ENCODE measurements at regions not wholly inside any gene's neighbourhood (a gene's known extent, or its start where the extent isn't known, plus 50 kb on each side); places are given as distances from the start of the nearest gene placed in this dataset.

DNA sequence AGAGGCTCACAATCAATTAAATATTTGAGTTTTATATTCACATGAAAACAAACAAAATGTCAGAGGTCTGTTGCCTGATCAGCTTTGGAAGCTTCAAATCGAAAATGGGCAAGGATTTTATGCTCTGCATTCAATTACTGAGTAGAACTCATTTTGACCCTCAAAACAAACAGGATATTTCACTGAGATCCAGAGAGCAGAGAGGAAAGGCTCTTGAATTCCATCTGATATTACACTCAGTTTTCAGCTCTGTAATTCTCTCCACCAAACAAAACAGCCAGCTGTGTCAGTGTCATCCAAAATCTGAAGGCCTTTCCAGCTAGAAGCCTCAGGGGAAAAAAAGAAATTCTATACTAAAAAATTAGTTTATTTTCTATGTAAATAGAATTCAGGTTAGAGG lies 128.6 kb upstream of the FLRT2 start:
- no peak for DNase-seq

DNA sequence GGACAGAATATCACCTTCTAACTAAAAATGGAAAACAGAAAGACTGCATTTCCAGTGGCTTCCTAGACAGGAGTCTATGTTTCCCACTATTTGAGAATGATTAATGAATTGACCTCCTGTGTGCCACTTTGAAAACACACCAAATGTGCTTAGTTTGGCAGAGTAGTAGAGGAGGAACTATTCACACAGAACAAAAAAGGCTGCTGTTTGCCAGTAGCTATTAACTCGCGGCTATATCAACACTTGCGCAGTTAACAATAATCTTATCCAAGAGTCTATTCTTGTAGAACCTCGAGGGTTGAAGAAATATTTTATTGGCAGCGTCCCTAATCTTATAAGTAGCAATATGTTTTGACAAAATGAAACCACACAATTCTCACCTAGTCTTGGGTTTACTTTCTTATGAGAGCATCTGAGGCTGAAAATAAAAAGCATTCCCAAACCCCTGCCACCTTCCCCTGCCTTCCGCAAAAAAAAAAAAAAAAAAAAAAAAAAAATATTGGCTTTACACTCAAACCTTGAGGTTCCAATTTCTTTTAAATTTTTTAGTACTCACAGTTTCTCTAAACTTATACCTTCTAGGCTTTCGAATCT lies 127.3 kb upstream of the FLRT2 start:
- no peak for DNase-seq

DNA sequence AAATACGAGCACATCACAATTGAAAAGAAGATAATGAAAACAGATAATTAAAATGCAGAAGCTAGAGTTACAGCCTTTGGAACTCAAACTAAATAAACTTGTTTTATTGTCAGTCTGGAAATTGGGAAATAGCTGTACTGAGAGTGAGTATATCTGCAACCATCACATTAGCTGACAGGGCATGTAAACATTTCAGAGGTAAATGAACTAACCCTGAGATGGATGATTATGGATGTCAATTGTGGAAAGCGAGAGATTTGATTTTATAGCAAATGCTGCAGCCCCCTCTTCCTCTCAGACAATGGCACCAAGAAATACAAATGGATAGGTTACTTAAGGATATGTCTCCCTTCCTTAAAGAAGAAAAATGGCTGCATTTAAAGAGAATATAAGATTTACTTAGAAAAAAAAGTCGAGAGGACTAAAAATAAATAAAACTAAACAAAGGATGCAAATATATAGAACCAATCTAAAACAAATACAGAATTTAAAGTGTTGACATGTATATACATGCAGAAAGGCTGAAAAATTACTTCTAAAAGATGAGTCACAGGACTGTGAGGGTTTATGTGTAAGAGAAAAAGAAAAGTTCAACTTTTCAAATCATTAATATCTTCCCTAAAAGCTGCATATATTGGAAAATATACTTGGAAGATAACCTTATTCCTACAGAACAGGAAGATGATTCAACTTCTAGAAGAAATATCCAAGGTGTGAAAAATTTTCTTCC lies 120.3 kb upstream of the FLRT2 start:
- no peak for DNase-seq

DNA sequence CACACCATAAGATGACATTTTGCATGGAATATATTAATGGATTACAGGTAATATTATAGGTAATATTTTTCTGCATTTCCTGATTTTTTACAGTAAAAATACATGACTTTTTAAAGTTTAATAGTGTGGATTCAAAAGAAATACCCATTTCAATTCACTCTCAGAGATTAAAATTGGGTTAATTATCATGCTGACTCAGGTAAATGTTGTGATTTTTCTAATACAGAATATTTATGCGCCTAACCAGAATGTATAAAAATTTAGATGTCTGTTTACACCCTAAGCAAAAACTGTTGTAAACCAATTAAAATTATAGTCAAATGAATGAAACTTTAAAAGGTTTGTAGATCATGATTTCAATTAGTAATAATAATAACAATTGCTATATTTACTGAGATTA lies 117.2 kb upstream of the FLRT2 start:
- DNase-seq: no peak

DNA sequence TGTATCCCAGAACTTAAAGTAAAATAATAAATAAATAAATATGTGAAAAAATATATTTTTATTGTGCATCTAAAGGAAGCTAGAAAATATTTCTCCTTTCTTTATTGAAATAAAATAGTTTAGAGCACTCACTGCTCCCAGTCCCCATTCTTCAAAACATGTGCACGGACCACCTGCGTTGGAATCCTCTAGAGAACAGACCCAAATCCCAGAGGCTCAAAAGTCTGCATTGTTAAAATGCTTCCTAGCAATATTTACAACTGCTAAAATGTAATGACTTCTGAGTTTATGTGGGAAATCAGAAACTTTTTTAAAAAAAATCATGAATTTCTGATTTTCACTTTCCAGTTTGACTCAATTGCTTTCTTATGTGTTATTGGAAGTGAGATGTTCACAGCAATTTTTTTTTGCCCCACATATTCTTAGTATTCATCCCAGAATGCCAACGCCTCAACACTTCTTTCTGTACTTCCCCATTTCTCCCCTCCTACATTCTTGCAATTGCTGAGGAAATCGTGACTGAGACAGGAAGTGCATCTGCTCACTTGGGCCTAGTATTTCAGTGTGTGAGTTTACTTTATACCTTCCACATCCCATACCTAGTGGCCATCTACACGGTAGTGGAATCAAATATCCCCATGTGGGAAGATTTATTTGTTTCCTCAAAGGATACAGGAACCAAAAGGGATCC lies 116.0 kb upstream of the FLRT2 start:
- no peak for DNase-seq

DNA sequence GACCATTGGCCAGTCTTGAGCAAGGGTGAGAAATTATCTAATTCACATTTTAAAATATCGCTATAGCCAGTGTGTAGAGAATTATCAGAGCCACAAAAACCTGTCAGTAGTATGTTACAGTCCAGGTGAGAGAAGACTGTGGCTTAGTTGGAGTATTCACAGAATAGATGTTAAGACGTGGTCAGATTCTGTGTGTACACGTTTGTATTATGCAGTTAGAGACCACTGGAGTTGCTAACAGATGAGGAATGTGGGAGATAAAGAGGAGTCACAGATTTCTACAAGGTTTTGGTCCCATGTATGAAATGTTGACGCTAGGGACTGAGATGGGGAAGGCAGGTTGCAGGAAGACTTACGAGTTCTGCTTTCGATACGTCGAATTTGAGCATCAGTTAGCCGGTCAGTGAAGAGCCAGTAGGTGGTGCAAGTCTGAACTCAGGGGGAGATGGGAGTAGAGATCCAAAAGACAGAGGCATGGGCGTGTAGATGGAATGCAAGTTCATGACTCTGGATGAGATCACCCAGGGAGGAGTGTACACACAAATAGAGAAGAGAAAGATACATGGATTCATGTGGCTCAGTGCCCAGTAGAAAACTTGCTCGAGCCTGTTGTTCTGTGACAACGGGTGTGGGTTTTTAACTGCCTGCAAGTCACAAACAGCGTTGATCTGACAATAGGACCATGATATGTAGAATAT lies 114.8 kb upstream of the FLRT2 start:
- DNase-seq: no peak

DNA sequence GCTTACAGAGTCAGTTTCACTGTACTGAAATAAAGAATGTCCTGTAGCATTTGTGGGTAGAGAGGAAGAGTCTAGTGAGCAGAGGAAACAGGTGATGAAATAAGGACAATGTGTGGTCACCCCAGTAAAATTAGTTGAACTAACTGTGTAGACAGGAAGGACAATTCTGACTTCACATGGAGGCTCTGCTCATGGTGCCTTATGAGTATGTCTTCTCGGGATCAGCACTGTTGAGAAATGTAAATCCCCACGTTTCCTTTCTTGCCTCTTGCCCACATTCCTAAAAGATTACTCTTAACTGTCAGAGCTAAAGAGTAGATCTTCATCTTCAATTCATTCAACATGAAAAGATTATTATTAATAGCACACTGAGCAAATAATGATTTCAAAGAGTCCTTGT lies 113.2 kb upstream of the FLRT2 start:
- DNase-seq: no peak

DNA sequence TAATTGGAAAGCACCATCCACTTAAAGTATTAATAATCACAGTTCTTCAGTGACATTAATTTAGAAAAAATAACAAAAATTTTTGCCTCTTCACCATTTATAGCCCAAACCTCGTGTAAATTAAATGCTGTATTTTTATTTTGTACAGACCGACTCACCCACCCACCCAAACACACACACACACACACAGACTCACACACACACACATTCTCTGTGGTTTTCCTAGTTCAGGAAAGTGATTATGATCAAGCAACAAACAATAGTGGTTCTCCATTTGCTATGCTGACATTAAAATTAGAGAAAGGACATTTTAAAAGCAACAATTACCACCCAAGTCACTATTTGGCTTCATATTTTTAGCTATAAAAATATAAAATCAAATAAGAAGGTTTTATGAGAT lies 112.5 kb upstream of the FLRT2 start:
- DNase-seq: no peak

DNA sequence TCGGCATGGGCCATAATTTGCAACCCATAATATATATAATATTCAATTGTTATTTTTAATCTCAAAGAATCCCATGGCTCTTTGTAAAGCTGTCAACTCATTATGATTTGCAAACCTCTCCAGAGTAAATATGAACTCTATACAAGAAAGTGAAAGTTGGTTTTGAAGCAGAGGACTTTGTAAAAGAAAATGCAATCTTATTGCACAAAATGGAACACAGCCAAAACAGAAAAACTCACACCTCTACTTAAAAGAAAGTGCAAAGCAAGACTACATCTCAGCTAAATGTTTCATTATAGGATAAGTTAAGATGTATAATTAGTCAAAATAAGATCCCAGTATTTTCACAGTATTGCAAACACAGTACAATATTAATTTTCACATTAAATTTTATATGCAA lies 111.2 kb upstream of the FLRT2 start:
- no peak for DNase-seq

DNA sequence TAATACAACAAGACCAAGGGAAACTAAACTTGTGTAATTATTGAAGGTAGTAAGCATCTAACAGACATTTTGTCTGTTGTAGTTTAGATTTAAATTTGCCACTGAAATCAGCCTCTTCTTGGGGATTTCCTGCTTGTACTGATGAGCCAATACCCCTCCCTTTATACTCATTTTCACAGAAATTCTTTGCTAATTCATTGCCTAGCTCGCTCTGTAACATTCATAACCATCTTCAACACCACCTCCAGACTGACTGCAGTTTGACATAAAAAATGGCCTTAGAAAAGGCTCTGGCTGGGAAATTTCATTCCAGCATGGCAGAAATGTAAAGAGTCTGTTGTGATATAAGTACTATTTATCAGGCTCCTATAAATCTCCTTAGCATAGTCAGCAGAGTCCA lies 109.7 kb upstream of the FLRT2 start:
- no peak for DNase-seq

DNA sequence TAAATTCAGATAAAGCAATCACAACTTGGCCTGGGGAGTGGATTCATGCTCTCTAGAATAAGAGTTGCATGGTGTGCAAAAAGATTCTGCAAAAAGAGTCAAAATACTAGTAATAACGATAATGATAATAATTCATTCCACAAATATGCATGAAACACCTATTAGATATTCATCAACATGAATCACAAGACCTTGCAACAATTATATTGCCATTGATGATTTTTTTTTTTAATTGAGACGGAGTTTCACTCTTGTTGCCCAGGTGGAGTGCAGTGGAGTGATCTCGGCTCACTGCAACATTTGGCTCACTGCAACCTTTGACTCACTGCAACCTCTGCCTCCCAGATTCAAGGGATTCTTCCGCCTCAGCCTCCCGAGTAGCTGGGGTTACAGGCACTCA lies 109.2 kb upstream of the FLRT2 start:
- no peak for DNase-seq

DNA sequence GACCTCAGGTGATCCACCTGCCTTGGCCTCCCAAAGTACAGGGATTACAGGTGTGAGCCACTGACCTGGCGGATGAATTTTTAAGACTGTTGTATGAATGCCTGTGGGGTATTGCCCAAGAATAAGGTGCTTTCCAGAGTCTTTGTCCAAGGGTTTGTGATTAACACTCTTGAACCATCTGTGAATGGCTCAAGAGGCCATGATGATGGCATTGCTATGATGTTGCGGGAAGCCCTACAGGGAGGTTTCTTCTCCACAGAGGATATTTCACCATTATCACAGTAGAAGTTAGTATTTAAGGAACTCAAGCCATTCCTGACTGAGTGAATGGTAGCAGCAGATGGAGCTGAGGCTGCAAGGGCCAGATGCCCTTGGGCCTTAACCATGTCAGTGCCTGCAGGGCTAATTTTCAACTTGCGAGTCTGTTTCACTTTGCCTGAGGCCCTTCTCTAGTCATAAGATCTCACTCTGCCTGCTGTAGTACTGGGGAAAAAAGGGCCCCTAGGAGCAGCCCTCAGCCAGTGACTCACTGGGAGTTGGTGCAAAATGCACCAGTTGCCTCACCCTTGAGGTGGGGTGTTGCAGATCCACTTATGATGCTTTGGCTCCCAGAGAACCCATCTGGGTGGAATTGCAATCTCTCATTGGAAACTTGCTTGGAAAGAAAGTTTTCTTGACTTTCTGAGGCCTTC lies 108.6 kb upstream of the FLRT2 start:
- DNase-seq: no peak

DNA sequence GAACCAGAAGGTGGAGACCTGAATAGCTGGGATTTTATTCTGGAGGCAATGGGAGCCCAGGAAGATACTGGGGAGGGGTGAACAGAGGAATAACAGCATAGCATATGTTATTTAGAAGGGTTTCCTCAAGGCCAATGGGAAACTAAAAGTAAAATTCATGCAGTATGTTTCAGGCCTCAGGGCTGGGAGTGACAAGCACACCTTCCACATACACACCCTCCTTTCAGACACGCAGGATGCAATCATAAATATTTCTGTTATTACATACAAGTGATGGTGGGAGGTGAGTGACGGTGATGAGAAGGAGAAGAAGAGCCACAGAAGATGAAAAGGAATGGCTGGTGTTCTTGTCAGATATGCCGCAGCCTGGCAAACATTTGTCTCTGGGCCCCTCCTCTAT lies 106.1 kb upstream of the FLRT2 start:
- DNase-seq: no peak

DNA sequence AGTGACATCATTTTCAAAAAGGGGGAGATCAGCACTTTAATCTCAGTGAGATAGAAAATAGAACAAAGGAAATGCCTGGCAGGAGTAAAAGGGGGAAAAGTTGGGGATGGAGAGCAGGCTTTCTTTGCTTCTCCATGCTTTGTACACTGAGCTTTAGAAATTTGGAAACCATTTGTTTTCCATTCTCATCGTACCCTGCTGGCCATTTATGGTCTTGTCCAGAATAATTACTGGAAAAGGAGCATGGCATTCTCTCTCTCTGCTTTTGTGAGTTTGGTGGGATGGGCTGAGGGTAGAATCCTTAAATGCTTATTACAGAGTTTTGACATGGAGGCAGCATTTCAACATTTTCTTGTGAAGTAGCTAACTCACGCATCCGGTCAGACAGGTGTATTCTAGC lies 104.4 kb upstream of the FLRT2 start:
- no peak for DNase-seq

DNA sequence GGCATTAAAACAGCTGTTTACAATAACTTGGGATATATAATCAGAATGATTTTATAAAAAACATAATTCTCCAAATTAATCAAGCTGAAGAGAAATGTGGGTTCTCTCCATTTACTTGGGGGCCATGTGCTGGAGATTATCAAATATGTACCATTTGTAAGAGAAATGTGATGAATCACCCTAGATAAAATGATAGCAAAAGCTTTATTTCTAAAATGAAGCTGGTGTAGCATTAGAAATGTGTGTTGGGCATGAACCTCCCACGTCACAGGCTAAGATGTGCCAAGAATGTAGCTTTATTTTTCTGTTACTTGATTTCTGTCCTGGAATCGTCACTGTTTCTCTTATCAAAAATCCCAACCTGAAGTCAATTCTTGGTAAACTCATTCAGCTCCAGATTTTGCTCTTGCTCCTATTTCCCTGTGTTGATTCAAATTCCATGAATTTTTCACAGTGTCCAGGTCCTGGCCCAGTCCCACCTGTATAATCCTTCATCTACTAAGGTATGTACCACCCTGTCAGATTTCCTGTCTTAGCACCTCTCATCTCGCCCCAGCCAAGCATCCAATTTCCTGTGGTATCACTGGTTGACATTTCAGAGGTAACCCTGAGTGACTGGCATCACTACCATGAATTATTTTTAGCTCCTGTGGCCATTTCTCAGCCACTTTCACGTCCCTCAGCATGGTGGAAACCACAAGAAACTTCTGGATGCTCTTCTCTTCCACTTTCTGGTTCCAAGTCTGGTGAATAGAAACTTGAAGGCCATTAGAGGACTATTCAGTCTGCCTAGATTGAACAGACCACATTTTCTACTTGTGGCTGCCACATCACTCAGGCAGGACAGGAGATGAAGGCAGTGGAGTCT lies 103.6 kb upstream of the FLRT2 start:
- no peak for DNase-seq

DNA sequence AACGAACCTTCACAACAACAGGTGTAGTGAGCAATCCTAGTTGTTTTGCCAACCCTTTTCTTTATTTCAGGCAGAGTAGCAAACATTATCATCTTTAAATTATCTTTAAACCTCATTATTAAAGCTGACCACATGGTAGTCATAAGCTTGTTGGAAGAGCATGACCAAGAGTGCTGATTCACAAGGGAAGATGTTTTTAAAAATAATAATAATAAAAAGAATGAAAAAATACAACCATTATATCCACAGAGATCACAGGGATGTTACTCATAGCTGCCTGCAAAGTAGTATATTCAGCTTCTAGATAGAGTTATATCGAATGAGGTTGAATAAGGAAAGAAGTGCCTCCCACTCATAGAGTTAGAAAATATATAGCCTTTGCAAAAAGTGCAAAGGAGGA lies 101.0 kb upstream of the FLRT2 start:
- DNase-seq: no peak

DNA sequence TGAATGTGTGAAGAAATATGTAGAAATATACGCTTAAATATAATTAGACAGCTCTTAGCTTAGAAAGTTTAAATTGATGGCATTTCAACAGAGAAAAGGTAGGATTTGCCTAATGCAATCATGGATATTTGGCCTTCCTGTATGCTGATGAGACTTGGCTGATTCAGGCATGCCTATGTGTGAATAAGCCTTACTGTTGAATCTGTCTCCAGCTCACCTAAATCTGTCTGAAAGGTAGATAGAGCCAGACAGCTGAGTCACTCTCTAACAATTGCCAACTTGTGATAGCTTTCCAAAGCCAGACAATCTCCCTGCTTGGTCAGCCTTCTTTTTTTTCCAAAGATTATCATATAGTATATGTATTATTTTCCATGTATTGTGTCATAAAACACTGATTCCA lies 92.8 kb upstream of the FLRT2 start:
- no peak for DNase-seq

DNA sequence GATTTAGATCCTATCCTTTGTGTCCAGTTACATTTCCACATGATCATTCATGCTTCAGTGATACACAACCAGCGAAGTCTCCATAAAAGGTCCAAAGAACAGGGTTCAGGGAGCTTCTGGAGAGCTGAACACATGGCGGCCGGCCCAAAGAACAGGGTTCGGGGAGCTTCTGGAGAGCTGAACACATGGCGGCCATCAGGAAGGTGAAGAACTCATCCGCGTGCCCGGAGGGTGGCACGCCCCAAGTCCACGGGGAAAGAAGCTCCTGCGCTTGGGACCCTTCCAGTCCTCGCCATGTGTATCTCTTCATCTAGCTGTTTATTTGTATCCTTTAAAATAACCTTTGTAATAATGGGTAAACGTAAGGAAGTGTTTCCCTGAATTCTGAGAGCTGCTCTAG lies 91.9 kb upstream of the FLRT2 start:
- DNase-seq: no peak

DNA sequence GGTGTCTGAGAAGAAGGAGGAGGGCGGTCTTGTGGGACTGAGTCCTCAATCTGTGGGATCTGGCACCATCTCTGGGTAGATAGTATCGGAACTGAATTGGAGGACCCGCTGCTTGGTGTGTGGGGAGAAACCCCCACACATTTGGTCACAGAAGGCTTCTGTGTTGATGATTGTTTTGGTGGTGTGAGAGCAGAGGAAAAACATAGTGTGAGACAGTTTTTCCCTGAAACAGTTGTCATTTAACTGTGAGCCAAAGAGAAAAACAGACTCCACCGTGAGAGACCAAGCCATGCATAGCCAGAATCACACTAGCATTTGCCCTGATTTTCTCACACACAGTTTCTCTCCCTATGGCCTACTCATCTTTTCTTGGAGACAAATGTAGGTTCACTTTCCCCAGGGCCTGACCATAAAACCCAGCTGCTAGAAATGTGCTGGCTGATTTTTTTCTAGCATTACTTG lies 91.4 kb upstream of the FLRT2 start:
- no peak for DNase-seq

DNA sequence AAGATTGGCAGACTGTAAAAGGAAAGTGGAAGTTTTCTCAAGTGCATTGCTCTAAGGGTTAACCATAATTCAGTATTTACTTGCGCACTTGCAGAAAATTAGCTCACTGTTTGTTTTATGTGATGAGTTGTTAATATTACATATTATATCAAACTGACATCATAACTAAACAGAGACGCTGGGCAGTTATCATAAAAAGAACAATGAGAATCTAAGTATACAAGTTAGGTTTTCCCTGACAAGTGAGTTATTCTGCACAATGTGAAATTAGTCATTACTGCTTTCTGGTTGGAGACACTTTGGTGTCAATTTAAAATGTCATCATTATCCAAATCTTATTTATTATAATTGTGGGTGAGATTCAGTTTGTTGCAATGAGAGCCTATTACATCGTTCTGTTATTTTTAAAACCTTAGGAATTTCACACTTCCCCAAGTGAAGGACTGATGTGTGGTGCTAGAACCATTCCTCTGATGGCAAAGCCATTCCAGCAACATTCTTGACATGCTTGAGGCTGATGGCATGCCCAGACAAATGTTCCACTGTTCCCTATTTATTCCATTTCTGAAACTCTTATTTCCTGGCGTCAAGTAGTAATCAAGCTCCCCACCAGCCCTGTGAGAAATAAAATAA lies 90.1 kb upstream of the FLRT2 start:
- no peak for DNase-seq

DNA sequence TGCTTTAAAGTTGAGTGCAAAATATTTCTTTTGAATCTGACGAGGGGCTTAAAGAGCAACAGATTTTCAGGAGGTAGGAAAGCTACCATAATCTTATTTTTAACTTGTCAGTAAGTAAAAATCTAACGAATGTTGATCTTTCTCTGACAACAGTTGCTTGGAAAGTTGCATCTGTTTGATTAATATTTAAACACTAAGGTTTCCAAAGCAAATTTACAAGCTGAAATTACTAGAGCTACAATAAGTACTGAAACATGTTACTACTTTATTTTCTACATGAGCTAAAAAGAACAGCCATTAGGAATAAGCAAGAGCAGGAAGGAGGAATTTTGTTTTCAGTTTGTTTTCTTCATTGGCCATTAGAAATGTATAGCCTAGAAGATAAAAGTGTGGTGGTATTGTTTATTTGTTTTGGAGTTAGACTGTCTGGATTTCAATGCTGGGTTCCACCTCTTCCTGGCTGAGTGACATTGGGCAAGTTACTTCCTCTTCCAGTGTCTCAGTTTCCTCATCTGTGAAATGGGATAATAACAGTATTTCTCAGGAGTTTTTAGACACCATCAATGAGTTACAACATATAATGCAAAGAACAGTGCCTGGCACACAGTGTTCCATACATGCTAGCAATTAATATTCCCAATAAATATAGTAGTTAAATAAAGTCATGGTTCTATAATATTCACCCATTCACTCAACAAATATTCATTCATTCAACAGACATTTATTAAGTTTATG lies 87.9 kb upstream of the FLRT2 start:
- DNase-seq: no peak

All from activated CD4-positive, alpha-beta T cell treated with anti-CD3 and anti-CD28 coated beads for 4 hours (primary cell).